IMR-90 (cell line): ENCODE measurements at regions not wholly inside any gene's neighbourhood (a gene's known extent, or its start where the extent isn't known, plus 50 kb on each side); places are given as distances from the start of the nearest gene placed in this dataset.
A peak's percentile ranks its signal among the peaks of the same experiment; 100 is the strongest.

Source experiments
- ATAC-seq: fragments of 200-7000 bp; cut with Tn5 transposase; 2 replicates; pipeline ENCODE4 v1.9.1; 2020; ENCODE audit warnings: low read depth, mild to moderate bottlenecking, moderate library complexity
- BruUV-seq: library from RNA; stranded (reverse); fragments of 400-500 nt; replicated peaks from 2 replicates; lab custom pipeline; 2021; lab: Mats Ljungman, UMichigan
- CTCF ChIA-PET: fragments of 300-600 bp; formaldehyde crosslinking; extraction: SDS; loops from one replicate; lab custom pipeline; 2021; ENCODE audit warnings: antibody characterized with exemption; lab: Yijun Ruan, JAX
- POLR2A ChIA-PET: fragments of 300-600 bp; sonication (Branson Sonifier 250); formaldehyde crosslinking; loops from one replicate; lab custom pipeline; 2022; ENCODE audit warnings: antibody characterized with exemption; ENCODE audit not compliant: unreplicated experiment; lab: Charles Lee
- DNase-seq: peaks from one replicate; pipeline ENCODE4 v3.0.0; 2013
- H2AFZ ChIP-seq: replicated peaks from 2 replicates; pipeline ENCODE3; 2013; ENCODE audit warnings: low read length, mild to moderate bottlenecking; ENCODE audit not compliant: poor library complexity
- H2AK5ac ChIP-seq: 2 replicates; pipeline ENCODE4 v1.6.1; 2013; ENCODE audit warnings: low read depth, low read length, inconsistent platforms
- H2AK9ac ChIP-seq: replicated peaks from 2 replicates; pipeline ENCODE3; 2013; ENCODE audit warnings: mild to moderate bottlenecking, low read depth, low read length, moderate library complexity; ENCODE audit not compliant: poor library complexity
- H2BK120ac ChIP-seq: 2 replicates; pipeline ENCODE4 v1.6.1; 2013; ENCODE audit warnings: low read depth, low read length, inconsistent platforms
- H2BK15ac ChIP-seq: 3 replicates; pipeline ENCODE4 v1.6.1; 2013; ENCODE audit warnings: low read depth, low read length, inconsistent platforms
- H2BK20ac ChIP-seq: 2 replicates; pipeline ENCODE4 v1.6.1; 2013; ENCODE audit warnings: low read depth, mild to moderate bottlenecking, inconsistent platforms, low read length, moderate library complexity
- H2BK5ac ChIP-seq: 2 replicates; pipeline ENCODE4 v1.6.1; 2013; ENCODE audit warnings: mild to moderate bottlenecking, low read depth, low read length, inconsistent platforms; ENCODE audit not compliant: poor library complexity, severe bottlenecking
- H3K14ac ChIP-seq: replicated peaks from 2 replicates; pipeline ENCODE4 v1.6.1; 2013; ENCODE audit warnings: low read depth, low read length, inconsistent platforms
- H3K18ac ChIP-seq: 2 replicates; pipeline ENCODE4 v1.6.1; 2013; ENCODE audit warnings: low read depth, low read length, control low read depth
- H3K23ac ChIP-seq: 2 replicates; pipeline ENCODE4 v1.6.1; 2013; ENCODE audit warnings: low read depth, low read length, inconsistent platforms
- H3K27ac ChIP-seq: 2 replicates; pipeline ENCODE4 v1.5.1; 2013; ENCODE audit warnings: mild to moderate bottlenecking, control low read depth, low read length; ENCODE audit not compliant: insufficient read depth
- H3K27me3 ChIP-seq: 2 replicates; pipeline ENCODE4 v1.6.1; 2013; ENCODE audit warnings: low read length; ENCODE audit not compliant: control insufficient read depth, insufficient read depth
- H3K36me3 ChIP-seq: 2 replicates; pipeline ENCODE4 v1.6.1; 2013; ENCODE audit warnings: low read length, mixed read lengths; ENCODE audit not compliant: control insufficient read depth, insufficient read depth
- H3K4ac ChIP-seq: 2 replicates; pipeline ENCODE4 v1.6.1; 2013; ENCODE audit warnings: low read depth, low read length, inconsistent platforms
- H3K4me1 ChIP-seq: 2 replicates; pipeline ENCODE4 v1.6.1; 2013; ENCODE audit warnings: low read length, mixed read lengths; ENCODE audit not compliant: control insufficient read depth, insufficient read depth
- H3K4me2 ChIP-seq: 2 replicates; pipeline ENCODE4 v1.6.1; 2013; ENCODE audit warnings: low read depth, mild to moderate bottlenecking, control low read depth, low read length, moderate library complexity
- H3K4me3 ChIP-seq: 2 replicates; pipeline ENCODE4 v1.5.1; 2013; ENCODE audit warnings: low read depth, mild to moderate bottlenecking, control low read depth, low read length, moderate library complexity; ENCODE audit not compliant: insufficient read depth
- H3K56ac ChIP-seq: 2 replicates; pipeline ENCODE4 v1.6.1; 2013; ENCODE audit warnings: low read length, inconsistent platforms; ENCODE audit not compliant: insufficient read depth; ENCODE audit errors: extremely low read depth
- H3K79me1 ChIP-seq, 2 experiments: 2 replicates each; pipeline ENCODE4 v1.6.1; 2013; ENCODE audit warnings: low read length in 2 of 2, inconsistent platforms in 1 of 2, low read depth in 1 of 2
- H3K9ac ChIP-seq: 2 replicates; pipeline ENCODE4 v1.6.1; 2013; ENCODE audit warnings: low read depth, low read length, control low read depth
- H3K9me1 ChIP-seq: 2 replicates; pipeline ENCODE4 v1.6.1; 2013; ENCODE audit warnings: low read length, inconsistent platforms; ENCODE audit not compliant: insufficient read depth
- H3K9me3 ChIP-seq: 2 replicates; pipeline ENCODE4 v1.6.1; 2013; ENCODE audit warnings: low read length; ENCODE audit not compliant: control insufficient read depth, insufficient read depth
- H4K20me1 ChIP-seq: 2 replicates; pipeline ENCODE4 v1.6.1; 2013; ENCODE audit warnings: low read length, inconsistent platforms; ENCODE audit not compliant: insufficient read depth
- H4K5ac ChIP-seq: 2 replicates; pipeline ENCODE4 v1.6.1; 2013; ENCODE audit warnings: mild to moderate bottlenecking, low read depth, low read length, control low read depth
- H4K8ac ChIP-seq, 2 experiments: 2 replicates each; pipeline ENCODE4 v1.6.1; 2013; ENCODE audit warnings: low read depth in 2 of 2, low read length in 2 of 2, control low read depth in 1 of 2, inconsistent platforms in 1 of 2
- H4K91ac ChIP-seq: 2 replicates; pipeline ENCODE4 v1.6.1; 2013; ENCODE audit warnings: low read depth, low read length, inconsistent platforms; ENCODE audit not compliant: insufficient read depth
- CEBPB ChIP-seq: IDR thresholded peaks from 2 replicates; pipeline ENCODE4 v1.6.1; 2012; ENCODE audit warnings: low read depth, low read length, improper control_type of control experiment
- CHD1 ChIP-seq: IDR thresholded peaks from 2 replicates; pipeline ENCODE4 v1.6.1; 2012; ENCODE audit warnings: low read depth, low read length, improper control_type of control experiment
- FOS ChIP-seq: fragments of 150-350 bp; IDR thresholded peaks from 2 replicates; pipeline ENCODE4 v1.6.1; 2016; ENCODE audit warnings: low read depth, low read length
- MXI1 ChIP-seq: IDR thresholded peaks from 2 replicates; pipeline ENCODE4 v1.6.1; 2012; ENCODE audit warnings: low read depth, mild to moderate bottlenecking, low read length, moderate library complexity, borderline replicate concordance
- NFE2L2 ChIP-seq: fragments of 150-350 bp; IDR thresholded peaks from 2 replicates; pipeline ENCODE4 v1.6.1; 2016; ENCODE audit warnings: low read depth, mild to moderate bottlenecking, low read length
- RAD21 ChIP-seq: IDR thresholded peaks from 2 replicates; pipeline ENCODE4 v1.6.1; 2012; ENCODE audit warnings: low read length, improper control_type of control experiment
- RCOR1 ChIP-seq: IDR thresholded peaks from 2 replicates; pipeline ENCODE4 v1.6.1; 2012; ENCODE audit warnings: mild to moderate bottlenecking, low read length, improper control_type of control experiment; ENCODE audit not compliant: insufficient replicate concordance
- RFX5 ChIP-seq: IDR thresholded peaks from 2 replicates; pipeline ENCODE4 v1.8.0; 2012; ENCODE audit warnings: low read depth, mild to moderate bottlenecking, low read length, moderate library complexity
- SMC3 ChIP-seq: fragments of 150-350 bp; IDR thresholded peaks from 2 replicates; pipeline ENCODE4 v1.6.1; 2016; ENCODE audit warnings: low read depth, mild to moderate bottlenecking, antibody characterized with exemption, low read length, moderate library complexity
- WGBS, 2 experiments: methylation state at CpG; one replicate each; pipeline versions ENCODE4 v1.1.5 to v1.1.7; 2013; ENCODE audit warnings: missing lambda C conversion rate in 2 of 2; ENCODE audit not compliant: insufficient read length in 1 of 2; ENCODE audit errors: extremely low coverage in 2 of 2; 5-methylcytosine and 5-hydroxymethylcytosine counted together
- dilution Hi-C: fragments of 300-500 bp; cut with HindIII; formaldehyde crosslinking; loops from one replicate; pipeline ENCODE4 v1.14.3; 2018; ENCODE audit warnings: low sequenced_read_pairs; ENCODE audit not compliant: unreplicated experiment
- in situ Hi-C: fragments of 300-500 bp; cut with MboI; formaldehyde crosslinking; loops from 3 replicates; pipeline ENCODE4 v1.14.3; 2019; ENCODE audit warnings: low sequenced_read_pairs, inconsistent platforms, mixed read lengths
- intact Hi-C: fragments of 100-400 bp; cut with micrococcal nuclease; formaldehyde crosslinking; loops from 2 replicates; pipeline ENCODE4 v1.10.0; 2022
- TF ChIP-seq, protein P1 (sequence below): conservative IDR thresholded peaks from 2 replicates; pipeline ENCODE4 v1.5.1; 2012; ENCODE audit warnings: mild to moderate bottlenecking, low read depth, low read length, improper control_type of control experiment

DNA sequence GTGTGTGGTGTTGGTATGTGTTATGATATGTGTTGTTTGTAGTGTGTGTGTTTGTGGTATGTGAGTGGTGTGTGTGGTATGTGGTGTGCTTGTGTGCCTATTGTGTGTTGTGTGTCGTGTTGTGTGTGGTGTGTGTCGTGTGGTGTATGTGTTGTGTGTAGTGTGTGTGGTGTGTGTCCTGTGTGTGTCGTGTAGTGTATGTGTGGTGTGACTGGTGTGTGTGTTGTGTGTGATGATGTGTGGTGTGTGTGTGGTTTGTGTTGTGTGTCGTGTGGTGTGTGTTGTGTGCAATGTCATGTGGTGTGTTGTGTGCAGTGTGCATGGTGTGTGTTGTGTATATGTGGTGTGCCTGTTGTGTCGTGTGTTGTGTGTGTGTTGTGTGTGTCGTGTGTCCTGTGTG lies 144.6 kb downstream of the DNAJB6 start:
- peak overlapping the region; percentile 28 for H2AK9ac ChIP-seq
- CTCF ChIA-PET = no interaction called here
- H3K4me1 ChIP-seq = no peaks in the 10 kb centered on the region
- TF ChIP-seq CHD1 = no peak
- TF ChIP-seq SMC3 = no peak
- TF ChIP-seq RAD21 = no peak
- TF ChIP-seq MXI1 = no peak
- TF ChIP-seq CEBPB = no peak
- TF ChIP-seq RFX5 = no peak
- TF ChIP-seq, protein P1, sequence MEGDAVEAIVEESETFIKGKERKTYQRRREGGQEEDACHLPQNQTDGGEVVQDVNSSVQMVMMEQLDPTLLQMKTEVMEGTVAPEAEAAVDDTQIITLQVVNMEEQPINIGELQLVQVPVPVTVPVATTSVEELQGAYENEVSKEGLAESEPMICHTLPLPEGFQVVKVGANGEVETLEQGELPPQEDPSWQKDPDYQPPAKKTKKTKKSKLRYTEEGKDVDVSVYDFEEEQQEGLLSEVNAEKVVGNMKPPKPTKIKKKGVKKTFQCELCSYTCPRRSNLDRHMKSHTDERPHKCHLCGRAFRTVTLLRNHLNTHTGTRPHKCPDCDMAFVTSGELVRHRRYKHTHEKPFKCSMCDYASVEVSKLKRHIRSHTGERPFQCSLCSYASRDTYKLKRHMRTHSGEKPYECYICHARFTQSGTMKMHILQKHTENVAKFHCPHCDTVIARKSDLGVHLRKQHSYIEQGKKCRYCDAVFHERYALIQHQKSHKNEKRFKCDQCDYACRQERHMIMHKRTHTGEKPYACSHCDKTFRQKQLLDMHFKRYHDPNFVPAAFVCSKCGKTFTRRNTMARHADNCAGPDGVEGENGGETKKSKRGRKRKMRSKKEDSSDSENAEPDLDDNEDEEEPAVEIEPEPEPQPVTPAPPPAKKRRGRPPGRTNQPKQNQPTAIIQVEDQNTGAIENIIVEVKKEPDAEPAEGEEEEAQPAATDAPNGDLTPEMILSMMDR = no peak
- TF ChIP-seq FOS = no peak
- TF ChIP-seq NFE2L2 = no peak
- TF ChIP-seq RCOR1 = no peak
- no peak for ATAC-seq
- no peaks in the 10 kb centered on the region for H3K79me1 ChIP-seq
- intact Hi-C loops = no loop called here
- H3K9me3 ChIP-seq = peaks cover 22% of the 10 kb centered on the region; the same call in 1 of the 2 replicates
- no peak overlapping the region for H3K27ac ChIP-seq
- H3K27me3 ChIP-seq = no peaks in the 10 kb centered on the region
- no peaks in the 10 kb centered on the region for H3K36me3 ChIP-seq
- H2AK5ac ChIP-seq = no peak overlapping the region
- no peak overlapping the region for H3K14ac ChIP-seq
- BruUV-seq = no TSS peak
- H3K23ac ChIP-seq = no peak overlapping the region
- no peak overlapping the region for H3K9ac ChIP-seq
- H4K20me1 ChIP-seq = no peaks in the 10 kb centered on the region
- no peak overlapping the region for H2BK120ac ChIP-seq
- no peak overlapping the region for H3K56ac ChIP-seq
- no peak overlapping the region for H3K18ac ChIP-seq
- H3K4me2 ChIP-seq = no peak overlapping the region
- H3K9me1 ChIP-seq = no peaks in the 10 kb centered on the region
- no peak overlapping the region for H4K91ac ChIP-seq
- no peak overlapping the region for H3K4me3 ChIP-seq
- dilution Hi-C loops = no loop called here
- no peak overlapping the region for H2BK15ac ChIP-seq
- in situ Hi-C loops = no loop called here
- peak overlapping the region; percentile 67 for H2AFZ ChIP-seq
- H2BK5ac ChIP-seq = peak overlapping the region; percentile 83
- POLR2A ChIA-PET = no interaction called here
- 85% methylated on average over 4 of the region's 6 CpGs; no CpG with 5 or more reads in 1 of the 2 experiments for WGBS, 2 experiments
- no peak for DNase-seq
- no peak overlapping the region for H4K5ac ChIP-seq
- no peak overlapping the region for H3K4ac ChIP-seq
- H4K8ac ChIP-seq = no peak overlapping the region
- H2BK20ac ChIP-seq = no peak overlapping the region
